Keratinocyte (primary cell): ENCODE measurements at regions not wholly inside any gene's neighbourhood (a gene's known extent, or its start where the extent isn't known, plus 50 kb on each side); places are given as distances from the start of the nearest gene placed in this dataset.

Experiments
- DNase-seq: peaks from one replicate; pipeline ENCODE4 v3.0.0-alpha.2; 2011; ENCODE audit warnings: low read depth, missing footprints, low spot score
- FAIRE-seq: peaks from 2 replicates; lab custom pipeline; 2011; peaks lifted over from hg19 to GRCh38; lab: Jason Lieb, UNC
- H2AFZ ChIP-seq: 2 replicates; pipeline ENCODE4 v1.6.0; 2012; ENCODE audit warnings: low read length, control low read depth, inconsistent platforms; ENCODE audit not compliant: control insufficient read depth
- H3K27ac ChIP-seq: 2 replicates; pipeline ENCODE4 v1.5.1; 2011; ENCODE audit warnings: low read length; ENCODE audit not compliant: control insufficient read depth, insufficient read depth
- H3K27me3 ChIP-seq: 3 replicates; pipeline ENCODE4 v1.6.0; 2011; ENCODE audit warnings: low read length; ENCODE audit not compliant: control insufficient read depth, insufficient read depth; ENCODE audit errors: extremely low read depth
- H3K36me3 ChIP-seq, 2 experiments: 2 replicates in 1 of 2; 3 replicates in 1 of 2; pipeline ENCODE4 v1.5.1; 2011; ENCODE audit warnings: low read length in 2 of 2, mild to moderate bottlenecking in 1 of 2; ENCODE audit not compliant: control insufficient read depth in 2 of 2, insufficient read depth in 2 of 2; ENCODE audit errors: extremely low read depth in 1 of 2
- H3K4me1 ChIP-seq: 3 replicates; pipeline ENCODE4 v1.5.1; 2011; ENCODE audit warnings: low read length; ENCODE audit not compliant: control insufficient read depth, insufficient read depth; ENCODE audit errors: extremely low read depth
- H3K4me2 ChIP-seq: 3 replicates; pipeline ENCODE4 v1.6.0; 2011; ENCODE audit warnings: low read depth, low read length; ENCODE audit not compliant: control insufficient read depth, insufficient read depth; ENCODE audit errors: extremely low read depth
- H3K4me3 ChIP-seq, 3 experiments: fragments of 200-600 bp in 1 of 3; sonication (generic) in 1 of 3; 2 replicates in 2 of 3; 3 replicates in 1 of 3; pipeline ENCODE4 v1.5.1; 2011 to 2016; ENCODE audit warnings: low read length in 3 of 3, mild to moderate bottlenecking in 3 of 3, control low read depth in 2 of 3, inconsistent platforms in 1 of 3, low read depth in 1 of 3, mixed read lengths in 1 of 3, mixed run types in 1 of 3, moderate library complexity in 1 of 3; ENCODE audit not compliant: control insufficient read depth in 2 of 3, insufficient read depth in 2 of 3; ENCODE audit errors: extremely low read depth in 1 of 3
- H3K79me2 ChIP-seq: 2 replicates; pipeline ENCODE4 v1.6.0; 2012; ENCODE audit warnings: low read length; ENCODE audit not compliant: control insufficient read depth, insufficient read depth
- H3K9ac ChIP-seq: 3 replicates; pipeline ENCODE4 v1.6.0; 2011; ENCODE audit warnings: low read length; ENCODE audit not compliant: control insufficient read depth, insufficient read depth; ENCODE audit errors: extremely low read depth
- H3K9me1 ChIP-seq: 3 replicates; pipeline ENCODE4 v1.6.0; 2011; ENCODE audit warnings: low read length; ENCODE audit not compliant: control insufficient read depth, insufficient read depth; ENCODE audit errors: extremely low read depth
- H3K9me3 ChIP-seq: 2 replicates; pipeline ENCODE4 v1.5.1; 2012; ENCODE audit warnings: low read depth, low read length; ENCODE audit not compliant: control insufficient read depth
- H4K20me1 ChIP-seq: 3 replicates; pipeline ENCODE4 v1.6.0; 2011; ENCODE audit warnings: low read length; ENCODE audit not compliant: control insufficient read depth, insufficient read depth; ENCODE audit errors: extremely low read depth
- EZH2 ChIP-seq: IDR thresholded peaks from one replicate; pipeline ENCODE4 v1.6.1; 2012; ENCODE audit warnings: inconsistent platforms, mild to moderate bottlenecking, low read length, moderate library complexity
- dilution Hi-C: fragments of 300-500 bp; cut with MboI; formaldehyde crosslinking; loops from one replicate; pipeline ENCODE4 v1.7.0; 2020; ENCODE audit warnings: low sequenced_read_pairs; ENCODE audit not compliant: extremely low pct_ligation_motif_present
- TF ChIP-seq, protein P1 (sequence below), 3 experiments: IDR thresholded peaks in 1 of 3; conservative IDR thresholded peaks in 1 of 3; optimal IDR thresholded peaks in 1 of 3; 2 replicates in 2 of 3; 3 replicates in 1 of 3; pipeline versions ENCODE3 to v1.5.1; 2011; ENCODE audit warnings: low read length in 3 of 3, mild to moderate bottlenecking in 3 of 3, moderate library complexity in 2 of 3, control low read depth in 1 of 3, inconsistent platforms in 1 of 3; ENCODE audit not compliant: insufficient read depth in 2 of 3; ENCODE audit errors: extremely low read depth in 1 of 3

DNA sequence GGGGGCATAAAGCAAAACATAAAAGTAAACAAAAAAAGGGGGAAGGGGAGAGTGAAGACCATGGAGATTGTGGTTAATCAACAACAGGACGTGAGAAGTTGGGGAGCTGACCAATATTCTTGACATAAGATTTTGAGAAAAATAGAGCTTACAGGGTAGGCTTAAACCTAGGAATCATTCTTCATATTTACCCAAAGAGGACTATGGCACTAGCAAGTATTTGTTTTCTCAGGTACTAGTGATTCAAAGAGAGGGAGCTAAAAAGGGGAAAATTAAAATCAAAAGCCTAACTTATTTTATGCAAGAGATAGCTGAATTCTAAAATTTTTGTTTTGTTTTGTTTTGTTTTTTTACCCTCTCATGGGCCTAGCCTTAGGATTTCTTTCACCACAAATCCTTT lies 427.5 kb downstream of the PIK3R1 start:
- H3K36me3 ChIP-seq, result no peaks in the 10 kb centered on the region
- no peak overlapping the region for H3K4me2 ChIP-seq
- no peak overlapping the region for H3K27ac ChIP-seq
- H3K9ac ChIP-seq, result no peak overlapping the region
- H3K4me1 ChIP-seq, result no peaks in the 10 kb centered on the region
- TF ChIP-seq, protein P1, sequence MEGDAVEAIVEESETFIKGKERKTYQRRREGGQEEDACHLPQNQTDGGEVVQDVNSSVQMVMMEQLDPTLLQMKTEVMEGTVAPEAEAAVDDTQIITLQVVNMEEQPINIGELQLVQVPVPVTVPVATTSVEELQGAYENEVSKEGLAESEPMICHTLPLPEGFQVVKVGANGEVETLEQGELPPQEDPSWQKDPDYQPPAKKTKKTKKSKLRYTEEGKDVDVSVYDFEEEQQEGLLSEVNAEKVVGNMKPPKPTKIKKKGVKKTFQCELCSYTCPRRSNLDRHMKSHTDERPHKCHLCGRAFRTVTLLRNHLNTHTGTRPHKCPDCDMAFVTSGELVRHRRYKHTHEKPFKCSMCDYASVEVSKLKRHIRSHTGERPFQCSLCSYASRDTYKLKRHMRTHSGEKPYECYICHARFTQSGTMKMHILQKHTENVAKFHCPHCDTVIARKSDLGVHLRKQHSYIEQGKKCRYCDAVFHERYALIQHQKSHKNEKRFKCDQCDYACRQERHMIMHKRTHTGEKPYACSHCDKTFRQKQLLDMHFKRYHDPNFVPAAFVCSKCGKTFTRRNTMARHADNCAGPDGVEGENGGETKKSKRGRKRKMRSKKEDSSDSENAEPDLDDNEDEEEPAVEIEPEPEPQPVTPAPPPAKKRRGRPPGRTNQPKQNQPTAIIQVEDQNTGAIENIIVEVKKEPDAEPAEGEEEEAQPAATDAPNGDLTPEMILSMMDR (optimal IDR thresholded peaks at IDR 0.05 in 1 of 3, IDR thresholded peaks at IDR 0.05 in 1 of 3, conservative IDR thresholded peaks at IDR 0.05 in 1 of 3; ENCODE audit: extremely low read depth in 1 of 3, insufficient read depth in 2 of 3, low read length in 3 of 3), result no peak
- no peak for TF ChIP-seq EZH2
- H3K9me3 ChIP-seq, result no peaks in the 10 kb centered on the region
- no peak for FAIRE-seq
- H3K27me3 ChIP-seq, result no peaks in the 10 kb centered on the region
- no peaks in the 10 kb centered on the region for H3K79me2 ChIP-seq
- H3K4me3 ChIP-seq, result no peak overlapping the region
- H4K20me1 ChIP-seq, result no peaks in the 10 kb centered on the region
- dilution Hi-C loops, result no loop called here
- H2AFZ ChIP-seq, result no peak overlapping the region
- H3K9me1 ChIP-seq, result no peaks in the 10 kb centered on the region
- no peak for DNase-seq

DNA sequence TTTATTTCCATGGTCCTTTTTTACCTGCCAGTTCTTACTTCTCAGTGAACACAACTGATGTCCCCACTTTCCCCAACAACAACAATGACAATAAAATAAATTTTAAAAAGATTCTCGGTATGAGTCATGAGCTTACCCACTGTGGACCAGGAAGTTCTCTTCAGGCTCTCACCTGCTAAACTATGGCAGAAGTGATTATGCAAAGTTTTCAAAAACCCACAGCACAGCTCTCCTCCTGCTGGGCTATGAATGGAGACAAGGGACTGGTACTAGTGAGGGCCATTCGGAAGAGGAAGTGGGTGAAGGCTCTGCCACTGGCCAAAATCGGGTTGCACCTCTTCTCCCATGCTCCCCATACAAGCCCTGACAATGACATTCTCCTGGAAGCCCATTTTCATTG lies 429.4 kb downstream of the PIK3R1 start:
- FAIRE-seq (no peak), DNase-seq (no peak)
- no peaks in the 10 kb centered on the region for H3K4me1 ChIP-seq
- no peak overlapping the region for H3K4me3 ChIP-seq
- H4K20me1 ChIP-seq, result no peaks in the 10 kb centered on the region
- H3K27me3 ChIP-seq, result no peaks in the 10 kb centered on the region
- H2AFZ ChIP-seq, result no peak overlapping the region
- no peaks in the 10 kb centered on the region for H3K9me1 ChIP-seq
- H3K9me3 ChIP-seq, result no peaks in the 10 kb centered on the region
- dilution Hi-C loops, result no loop called here
- no peak overlapping the region for H3K4me2 ChIP-seq
- H3K79me2 ChIP-seq, result no peaks in the 10 kb centered on the region
- no peak for TF ChIP-seq EZH2
- TF ChIP-seq, protein P1 (optimal IDR thresholded peaks at IDR 0.05 in 1 of 3, IDR thresholded peaks at IDR 0.05 in 1 of 3, conservative IDR thresholded peaks at IDR 0.05 in 1 of 3; ENCODE audit: extremely low read depth in 1 of 3, insufficient read depth in 2 of 3, low read length in 3 of 3), result no peak
- no peak overlapping the region for H3K9ac ChIP-seq
- no peaks in the 10 kb centered on the region for H3K36me3 ChIP-seq
- H3K27ac ChIP-seq, result no peak overlapping the region
